HG03064 (cell line): ENCODE measurements at regions not wholly inside any gene's neighbourhood (a gene's known extent, or its start where the extent isn't known, plus 50 kb on each side); places are given as distances from the start of the nearest gene placed in this dataset.

ENCODE experiments used
- ATAC-seq: cut with Tn5 transposase; IDR thresholded peaks from one replicate; pipeline ENCODE4 v1.9.1; 2021; ENCODE audit warnings: low read depth; ENCODE audit not compliant: unreplicated experiment

DNA sequence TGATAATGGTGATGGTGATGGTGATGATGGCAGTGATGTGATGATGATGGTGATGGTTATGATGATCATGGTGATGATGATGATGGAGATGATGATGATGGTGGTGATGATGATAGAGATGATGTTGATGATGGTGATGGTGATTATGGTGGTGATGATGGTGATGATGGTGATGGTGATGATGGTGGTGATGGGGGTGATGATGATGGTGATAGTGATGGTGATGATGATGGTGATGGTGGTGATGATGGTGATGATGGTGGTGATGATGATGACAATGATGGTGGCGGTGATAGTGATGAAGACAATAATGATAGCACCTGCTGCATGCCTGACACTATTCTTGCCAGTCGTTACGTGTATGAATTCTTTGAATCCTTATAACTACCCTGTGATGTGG lies 317.9 kb upstream of the AJAP1 start:
- no peak for ATAC-seq

DNA sequence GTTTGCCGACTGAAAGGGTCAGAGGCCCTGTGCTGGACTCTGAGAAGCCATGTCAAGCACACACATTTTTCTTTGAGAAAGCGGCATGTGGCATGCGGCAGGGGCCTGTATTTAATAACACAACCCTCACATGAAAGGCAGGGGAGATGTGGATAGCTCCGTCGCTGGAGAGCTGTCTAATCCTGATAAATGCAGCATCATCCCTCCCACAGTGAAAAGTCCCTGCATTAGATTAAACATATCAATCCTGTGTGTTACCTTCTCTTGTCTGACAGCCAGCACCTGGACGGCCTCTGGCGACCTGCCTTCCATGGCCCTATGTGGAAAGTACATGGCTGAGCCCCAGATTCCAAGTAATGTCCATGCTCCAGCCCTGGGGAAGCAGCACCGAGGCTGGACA lies 313.0 kb upstream of the AJAP1 start:
- ATAC-seq = no peak

DNA sequence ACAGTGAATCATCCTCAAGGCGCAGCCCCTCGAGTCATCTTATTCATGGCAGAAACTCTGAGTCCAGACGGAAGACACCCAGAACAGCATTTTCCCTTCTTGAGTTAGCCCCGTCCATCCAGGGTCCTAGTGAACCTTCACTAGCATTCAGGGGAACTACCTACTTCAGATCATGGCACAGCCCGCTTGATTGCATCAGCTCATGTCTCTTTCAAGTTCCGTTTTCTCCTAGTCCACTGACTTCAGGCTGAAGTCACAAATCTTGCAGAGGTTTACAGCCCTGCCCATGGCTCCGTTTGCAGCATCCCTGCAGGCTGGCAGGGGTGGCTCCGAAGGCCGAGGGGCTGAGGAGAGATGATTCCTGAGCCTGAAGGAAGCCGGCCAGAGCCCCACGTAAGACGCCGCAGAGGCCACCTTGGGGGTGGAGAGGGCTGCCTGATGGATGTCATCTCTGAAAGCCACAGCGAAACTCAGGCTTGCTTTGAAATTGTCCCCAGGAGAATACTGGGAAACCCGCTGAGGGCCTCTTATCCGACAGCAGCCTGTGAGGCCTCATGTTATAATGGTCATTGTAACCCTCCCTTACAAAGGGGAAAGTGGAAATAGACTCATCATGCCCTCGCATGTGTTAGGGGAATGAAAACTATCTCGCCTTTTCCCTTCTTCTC lies 310.2 kb upstream of the AJAP1 start:
- no peak for ATAC-seq

- no peak for ATAC-seq
Observed at GRCh38 chr1:4345094-4345493, 309.3 kb upstream of the AJAP1 start.

GRCh38 chr1:4346131-4346530 lies 308.3 kb upstream of the AJAP1 start:
- ATAC-seq = no peak

DNA sequence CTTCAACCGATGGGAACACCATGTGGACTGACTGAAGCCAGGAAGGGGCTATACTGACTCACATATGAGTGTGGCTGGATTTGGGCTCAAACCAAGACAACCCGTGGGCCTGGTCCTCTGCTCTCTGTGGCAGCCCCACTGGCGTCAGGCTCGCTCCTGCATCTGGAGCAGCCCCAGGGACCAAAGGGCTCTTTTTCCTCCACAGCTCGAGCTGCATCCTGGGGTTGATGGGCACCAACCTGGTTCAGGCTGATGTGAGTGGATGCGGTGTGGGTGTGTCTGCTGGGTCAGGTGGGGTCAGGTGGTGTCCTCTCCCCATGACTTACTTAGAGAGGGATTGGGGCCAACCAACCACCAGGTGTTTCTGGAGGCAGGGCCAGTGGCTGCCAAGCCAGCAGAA lies 303.0 kb upstream of the AJAP1 start:
- no peak for ATAC-seq

- ATAC-seq = no peak
Observed at GRCh38 chr1:4353090-4353856, 301.1 kb upstream of the AJAP1 start.

DNA sequence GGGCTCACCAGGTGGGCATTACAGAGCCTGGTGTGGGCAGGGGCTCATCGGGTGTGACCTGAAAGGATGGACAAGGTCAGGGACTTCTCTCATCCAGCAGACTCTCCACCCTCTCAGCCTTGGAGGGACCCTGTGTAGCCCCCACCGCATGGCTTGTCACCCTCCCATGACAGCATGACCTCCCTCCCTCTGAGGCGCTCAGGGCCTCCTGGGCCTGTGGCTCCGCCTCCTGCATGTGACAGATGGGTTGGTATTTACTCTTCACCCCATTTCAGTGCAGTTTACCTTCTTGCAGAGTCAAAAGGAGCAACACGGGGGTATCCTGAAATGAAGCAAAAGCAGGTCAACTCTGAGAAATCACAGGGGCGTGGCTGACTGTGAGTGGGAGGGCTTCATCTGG lies 298.6 kb upstream of the AJAP1 start:
- no peak for ATAC-seq

DNA sequence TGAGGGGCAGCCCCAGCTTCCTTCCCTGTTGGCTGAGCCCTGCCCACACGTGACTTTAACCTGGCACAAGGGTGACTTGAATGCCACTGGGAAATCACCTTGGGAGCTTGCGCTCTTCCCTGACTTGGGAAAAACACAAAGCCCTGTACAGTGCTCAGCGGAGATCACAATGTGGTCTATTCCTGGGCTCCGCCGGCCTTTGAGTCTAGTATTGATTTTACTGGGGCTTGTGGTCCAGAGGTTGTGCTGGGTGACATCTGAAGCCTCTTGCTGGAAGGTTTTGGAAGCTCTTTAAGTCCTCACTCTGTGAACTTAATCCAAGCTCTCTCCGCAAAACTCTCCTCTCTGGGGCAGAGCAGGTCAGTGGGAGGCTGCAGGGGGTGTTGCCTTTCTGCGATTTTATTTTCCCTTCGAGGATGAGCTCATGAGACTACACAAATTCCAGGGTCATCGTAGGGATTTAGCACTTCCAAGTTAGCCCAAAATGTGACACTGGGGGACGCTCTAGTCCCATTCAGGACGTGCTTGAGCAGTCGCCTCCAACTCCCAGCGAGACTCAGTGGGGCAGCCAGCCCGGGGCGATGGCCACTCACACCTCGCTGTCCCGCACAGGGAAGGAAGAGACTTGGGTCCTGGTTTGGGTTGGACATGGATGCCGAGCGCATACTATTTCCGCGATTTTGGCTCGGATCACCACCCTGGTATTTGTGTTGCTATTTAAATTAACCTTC lies 291.9 kb upstream of the AJAP1 start:
- ATAC-seq = no peak

DNA sequence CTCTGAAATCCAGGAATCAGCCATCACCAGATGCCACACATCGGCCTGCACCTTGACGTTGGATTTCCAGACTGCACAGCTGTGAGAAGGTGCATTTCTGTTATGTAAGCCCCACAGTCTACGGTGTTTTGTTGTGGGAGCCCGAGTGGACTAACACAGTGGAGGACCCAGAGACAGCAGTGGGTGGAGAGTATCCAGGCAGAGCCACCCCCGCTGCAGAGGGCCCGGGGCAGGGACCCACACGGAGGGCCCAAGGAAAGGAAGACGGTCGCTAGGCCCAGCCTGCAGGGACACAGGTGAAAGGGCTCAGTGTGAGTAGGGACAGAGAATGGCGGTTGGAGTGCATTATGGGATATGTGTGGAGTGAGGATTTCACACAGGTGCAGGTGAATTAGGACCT lies 288.3 kb upstream of the AJAP1 start:
- no peak for ATAC-seq

DNA sequence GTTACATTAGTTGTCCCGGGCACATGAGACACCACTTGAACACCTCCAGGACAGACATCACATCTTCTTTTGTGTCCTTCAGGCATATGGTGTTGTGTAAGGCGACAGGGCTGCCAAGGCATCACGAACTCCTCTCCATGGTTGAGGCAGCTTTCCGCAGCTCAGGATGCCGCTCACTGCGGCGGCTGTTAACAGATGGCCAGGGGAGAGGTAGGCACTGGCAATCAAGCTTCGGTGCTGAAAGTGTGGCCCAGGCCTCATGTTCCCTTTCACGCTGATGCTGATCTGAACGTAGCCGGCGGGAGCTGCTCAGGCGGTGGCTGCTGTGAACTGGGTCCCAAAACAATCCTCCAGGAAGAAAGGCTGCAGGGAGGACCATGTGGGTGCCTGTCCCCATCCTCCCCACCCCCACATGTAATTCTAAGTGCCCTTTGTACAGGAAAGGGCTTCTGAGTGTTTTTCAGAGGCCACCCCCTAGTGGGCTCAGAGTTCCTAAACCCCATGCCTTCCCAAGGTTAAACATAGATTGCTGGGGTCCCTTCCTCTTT lies 287.1 kb upstream of the AJAP1 start:
- no peak for ATAC-seq

GRCh38 chr1:4369335-4369734 lies 285.1 kb upstream of the AJAP1 start:
- no peak for ATAC-seq

DNA sequence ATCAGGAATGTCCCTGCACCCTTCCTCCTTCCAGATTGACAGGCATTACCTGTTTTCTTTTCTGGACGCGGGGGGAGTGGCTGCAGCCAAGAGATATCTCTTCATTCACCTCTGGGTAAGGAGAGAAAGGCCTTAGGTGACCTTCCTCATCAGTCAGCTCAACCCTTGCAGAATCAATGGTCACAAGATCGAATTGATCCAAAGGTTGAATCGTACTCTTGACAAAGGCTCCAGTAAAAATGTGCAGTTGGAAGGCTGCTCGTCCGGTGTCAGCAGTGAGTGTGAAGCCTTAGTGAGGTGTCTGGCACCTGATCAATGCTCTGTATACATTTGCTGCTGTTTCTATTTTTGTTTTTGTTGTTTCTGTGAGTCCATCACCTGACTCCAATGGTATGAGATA lies 282.6 kb upstream of the AJAP1 start:
- no peak for ATAC-seq

DNA sequence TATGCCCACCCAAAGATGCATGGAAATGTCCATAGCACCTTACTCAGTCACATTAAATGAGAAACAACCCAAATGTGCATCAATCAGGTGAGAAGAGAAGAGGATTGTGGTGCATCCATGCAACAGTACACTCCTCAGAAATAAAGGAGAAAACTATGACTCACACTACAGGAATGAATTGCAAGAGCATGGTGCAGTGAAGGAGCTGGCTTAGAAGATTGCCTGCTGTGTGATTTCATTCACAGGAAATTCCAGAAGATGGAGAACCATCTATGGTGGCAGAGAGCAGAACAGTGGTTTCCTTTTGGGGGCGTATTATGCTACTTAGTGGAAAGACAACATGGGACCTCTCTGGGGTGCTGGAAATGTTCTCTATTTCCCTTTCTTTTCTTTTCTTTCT lies 278.6 kb upstream of the AJAP1 start:
- no peak for ATAC-seq

GRCh38 chr1:4379451-4380175 lies 274.8 kb upstream of the AJAP1 start:
- ATAC-seq = no peak

DNA sequence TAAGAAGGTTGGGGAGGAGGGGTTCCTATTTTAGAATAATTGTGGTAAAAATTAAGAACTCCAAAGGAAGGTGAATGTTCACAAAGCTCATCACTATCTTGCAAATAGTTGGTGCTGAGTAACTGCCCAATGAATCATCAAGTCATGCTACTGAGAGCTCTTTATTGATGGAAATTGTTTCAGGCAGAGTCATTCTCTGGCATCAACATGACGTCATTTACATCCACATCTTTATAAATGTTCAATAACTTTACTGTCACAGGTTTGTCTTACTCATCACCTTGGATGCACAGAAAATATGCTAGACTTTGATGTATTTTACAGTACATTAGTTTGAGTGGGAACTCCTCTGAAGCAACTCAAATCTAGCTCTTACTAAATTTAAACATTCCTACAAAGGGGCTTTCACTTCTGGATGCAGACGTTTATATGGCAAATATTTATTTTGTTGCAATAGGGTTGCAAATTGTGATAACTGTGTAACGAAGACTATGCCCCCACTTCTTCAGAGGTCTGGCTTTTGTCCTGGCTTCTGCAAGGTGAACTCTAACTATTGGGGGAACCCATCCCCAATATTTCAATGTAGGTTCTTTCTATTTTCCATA lies 273.7 kb upstream of the AJAP1 start:
- ATAC-seq = no peak

- no peak for ATAC-seq
Observed at GRCh38 chr1:4393191-4393590, 261.2 kb upstream of the AJAP1 start.

- ATAC-seq = no peak
Observed at GRCh38 chr1:4394366-4394765, 260.0 kb upstream of the AJAP1 start.

GRCh38 chr1:4395158-4395557 lies 259.3 kb upstream of the AJAP1 start:
- ATAC-seq = no peak

- no peak for ATAC-seq
Observed at GRCh38 chr1:4395676-4396075, 258.7 kb upstream of the AJAP1 start.
